ENCODE measurements at regions not wholly inside any gene's neighbourhood (a gene's known extent, or its start where the extent isn't known, plus 50 kb on each side); places are given as distances from the start of the nearest gene placed in this dataset.

DNA sequence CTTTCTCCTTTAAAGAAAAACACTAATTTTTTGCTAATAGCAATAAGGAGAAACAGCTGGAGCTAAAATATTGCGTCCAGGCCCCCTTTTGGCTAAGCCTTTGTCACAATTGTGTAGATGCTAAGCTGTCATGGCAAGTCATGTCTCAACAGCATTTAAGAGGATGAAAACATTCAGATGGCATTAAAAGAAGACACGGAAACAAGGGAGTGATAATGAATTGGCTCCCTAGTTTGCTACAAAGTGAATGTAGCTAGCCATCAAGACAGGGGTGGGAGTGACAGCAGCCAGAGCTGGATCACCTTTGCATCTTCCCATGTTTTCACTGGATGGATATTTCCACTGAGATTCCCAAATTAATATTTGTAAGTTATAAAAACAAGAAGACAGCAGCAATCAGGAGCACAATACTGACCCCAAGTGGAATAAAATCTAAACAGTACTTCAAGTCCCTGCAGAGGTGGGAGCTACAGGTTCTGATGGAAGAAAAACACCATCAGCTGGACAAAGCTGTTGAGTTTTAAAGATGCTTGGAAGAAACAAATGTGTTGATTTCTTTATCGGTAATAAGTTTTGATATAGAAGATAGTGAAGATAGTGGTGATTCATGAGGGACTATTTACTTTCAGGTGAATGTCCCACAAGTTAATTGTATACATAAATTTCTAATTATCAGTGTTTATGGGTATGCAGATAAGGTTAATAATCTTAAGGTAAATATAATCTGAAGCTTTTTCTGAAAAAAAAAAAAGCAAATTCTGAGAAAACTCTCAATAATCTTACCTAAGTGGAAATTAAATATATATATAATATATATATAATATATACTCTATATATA lies 129.4 kb downstream of the SLC16A9 start:
- no peaks in the 10 kb centered on the region for H3K36me3 ChIP-seq (ENCODE audit: control insufficient read depth in 3 of 3, insufficient read depth in 3 of 3, low read length in 3 of 3)
- H3K9me3 ChIP-seq (ENCODE audit: control insufficient read depth in 3 of 3, low read length in 3 of 3): no peaks in the 10 kb centered on the region
- H3K4me1 ChIP-seq (ENCODE audit: control insufficient read depth in 3 of 3, insufficient read depth in 3 of 3, low read length in 3 of 3): peaks cover 6 to 10% (median 7%) of the 10 kb centered on the region in 3 donors
- H3K27me3 ChIP-seq (ENCODE audit: control insufficient read depth in 3 of 3, insufficient read depth in 3 of 3, low read length in 3 of 3): no peaks in the 10 kb centered on the region
- H3K4me3 ChIP-seq (ENCODE audit: low read length in 3 of 3): no peak overlapping the region
- no peak overlapping the region for H3K27ac ChIP-seq (ENCODE audit: low read depth, low read length)
- no peak overlapping the region for H3K9ac ChIP-seq (ENCODE audit: low read depth in 1 of 3, low read length in 3 of 3)

DNA sequence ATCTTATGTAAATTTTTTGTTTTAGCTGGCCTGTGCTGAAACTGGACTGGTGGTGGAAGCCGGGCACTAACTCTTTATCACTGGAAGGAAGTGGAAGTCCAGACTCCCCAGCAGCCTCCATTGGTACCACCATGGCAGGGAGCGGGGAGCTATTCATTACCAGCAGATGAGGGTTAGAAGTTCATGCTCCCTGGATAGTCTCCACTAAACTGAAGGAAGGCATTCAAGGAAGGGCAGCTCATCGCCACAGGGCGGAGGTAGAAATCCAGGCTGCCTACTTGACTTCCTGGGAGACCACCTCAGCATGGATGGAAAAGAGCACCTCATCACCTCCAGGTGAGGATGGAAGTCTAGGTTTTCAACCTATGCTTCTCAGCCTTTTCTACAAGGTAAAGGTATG lies 130.9 kb downstream of the SLC16A9 start:
- H3K27ac ChIP-seq (ENCODE audit: low read depth, low read length): no peak overlapping the region
- H3K27me3 ChIP-seq (ENCODE audit: control insufficient read depth in 3 of 3, insufficient read depth in 3 of 3, low read length in 3 of 3): no peaks in the 10 kb centered on the region

DNA sequence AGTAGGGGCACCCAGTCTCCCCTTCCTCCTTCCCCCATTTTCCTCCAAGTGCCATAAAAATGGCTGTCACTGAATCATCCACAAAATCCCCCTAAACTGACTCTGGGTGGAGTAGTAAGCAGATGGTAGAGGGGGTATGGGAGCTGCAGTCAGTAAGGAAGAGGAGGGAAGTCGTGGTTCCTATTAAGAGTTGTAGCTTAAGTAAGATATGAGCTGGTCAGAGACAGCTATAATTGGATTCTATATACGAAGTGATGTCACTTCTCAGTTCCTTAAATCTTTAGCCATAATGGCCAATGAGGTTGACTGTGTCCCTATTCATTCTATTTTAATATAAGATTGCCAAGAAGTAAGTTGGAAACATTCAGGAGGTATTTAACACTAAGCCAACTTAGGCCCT lies 131.7 kb downstream of the SLC16A9 start:
- Histone ChIP-seq H3K9ac (ENCODE audit: low read depth in 1 of 3, low read length in 3 of 3) (no peak overlapping the region), H3K36me3 (ENCODE audit: control insufficient read depth in 3 of 3, insufficient read depth in 3 of 3, low read length in 3 of 3) (no peaks in the 10 kb centered on the region), H3K9me3 (ENCODE audit: control insufficient read depth in 3 of 3, low read length in 3 of 3) (no peaks in the 10 kb centered on the region), H3K4me1 (ENCODE audit: control insufficient read depth in 3 of 3, insufficient read depth in 3 of 3, low read length in 3 of 3) (peaks cover 6 to 10% (median 7%) of the 10 kb centered on the region in 3 donors), H3K27me3 (ENCODE audit: control insufficient read depth in 3 of 3, insufficient read depth in 3 of 3, low read length in 3 of 3) (no peaks in the 10 kb centered on the region), H3K4me3 (ENCODE audit: low read length in 3 of 3) (no peak overlapping the region), H3K27ac (ENCODE audit: low read depth, low read length) (no peak overlapping the region)

More for the DNA sequence above, 130.9 kb downstream of the SLC16A9 start:
- H3K4me3 ChIP-seq (ENCODE audit: low read length in 3 of 3): no peak overlapping the region
- no peaks in the 10 kb centered on the region for H3K36me3 ChIP-seq (ENCODE audit: control insufficient read depth in 3 of 3, insufficient read depth in 3 of 3, low read length in 3 of 3)
- peaks cover 6 to 10% (median 7%) of the 10 kb centered on the region in 3 donors for H3K4me1 ChIP-seq (ENCODE audit: control insufficient read depth in 3 of 3, insufficient read depth in 3 of 3, low read length in 3 of 3)
- no peaks in the 10 kb centered on the region for H3K9me3 ChIP-seq (ENCODE audit: control insufficient read depth in 3 of 3, low read length in 3 of 3)
- no peak overlapping the region for H3K9ac ChIP-seq (ENCODE audit: low read depth in 1 of 3, low read length in 3 of 3)

DNA sequence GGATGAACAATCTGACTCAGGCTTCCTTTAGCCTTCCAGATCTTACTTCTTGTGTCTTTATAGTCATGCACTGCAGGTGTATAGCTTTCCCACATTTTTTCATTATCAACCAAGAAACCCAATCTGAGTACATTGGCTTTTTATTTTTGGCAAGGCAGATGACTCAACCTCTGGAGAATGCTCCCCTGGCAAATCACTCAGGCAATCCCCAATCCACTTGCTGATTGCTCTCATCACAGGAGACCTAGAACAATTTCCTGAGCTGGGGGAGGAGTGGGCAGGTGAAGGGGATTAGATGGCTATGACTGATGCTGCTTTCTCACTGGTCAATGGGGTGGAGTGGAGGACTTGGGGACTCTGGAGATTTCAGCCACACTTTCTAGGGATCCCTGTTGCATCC lies 134.4 kb downstream of the SLC16A9 start:
- no peak overlapping the region for H3K9ac ChIP-seq (ENCODE audit: low read depth in 1 of 3, low read length in 3 of 3)
- H3K36me3 ChIP-seq (ENCODE audit: control insufficient read depth in 3 of 3, insufficient read depth in 3 of 3, low read length in 3 of 3): no peaks in the 10 kb centered on the region
- H3K27ac ChIP-seq (ENCODE audit: low read depth, low read length): no peak overlapping the region
- H3K4me1 ChIP-seq (ENCODE audit: control insufficient read depth in 3 of 3, insufficient read depth in 3 of 3, low read length in 3 of 3): peaks cover 6 to 10% (median 7%) of the 10 kb centered on the region in 3 donors
- no peak overlapping the region for H3K4me3 ChIP-seq (ENCODE audit: low read length in 3 of 3)
- no peaks in the 10 kb centered on the region for H3K27me3 ChIP-seq (ENCODE audit: control insufficient read depth in 3 of 3, insufficient read depth in 3 of 3, low read length in 3 of 3)
- no peaks in the 10 kb centered on the region for H3K9me3 ChIP-seq (ENCODE audit: control insufficient read depth in 3 of 3, low read length in 3 of 3)

DNA sequence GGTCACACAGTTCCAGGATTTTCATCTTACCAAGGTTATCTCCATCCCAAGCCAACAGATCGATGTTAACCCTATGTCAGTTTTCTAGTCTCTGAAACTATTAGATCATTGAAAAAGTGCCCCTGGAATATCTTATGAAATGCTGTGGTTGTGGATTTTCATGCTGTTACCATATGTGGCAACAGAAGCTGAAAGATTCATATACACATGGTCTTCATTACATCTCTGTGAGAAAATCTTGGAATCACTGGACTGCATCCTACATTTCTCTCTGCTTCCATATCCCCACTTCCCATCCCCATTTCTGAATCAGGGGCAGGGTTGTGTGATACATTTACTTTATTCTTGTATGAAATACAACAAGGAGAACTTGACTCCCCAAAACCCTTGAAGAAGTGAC lies 146.1 kb downstream of the SLC16A9 start:
- Histone ChIP-seq H3K9me3 (ENCODE audit: control insufficient read depth in 3 of 3, low read length in 3 of 3) (no peaks in the 10 kb centered on the region), H3K36me3 (ENCODE audit: control insufficient read depth in 3 of 3, insufficient read depth in 3 of 3, low read length in 3 of 3) (no peaks in the 10 kb centered on the region), H3K27ac (ENCODE audit: low read depth, low read length) (no peak overlapping the region), H3K4me1 (ENCODE audit: control insufficient read depth in 3 of 3, insufficient read depth in 3 of 3, low read length in 3 of 3) (no peaks in the 10 kb centered on the region), H3K4me3 (ENCODE audit: low read length in 3 of 3) (no peak overlapping the region), H3K9ac (ENCODE audit: low read depth in 1 of 3, low read length in 3 of 3) (no peak overlapping the region), H3K27me3 (ENCODE audit: control insufficient read depth in 3 of 3, insufficient read depth in 3 of 3, low read length in 3 of 3) (no peaks in the 10 kb centered on the region)

DNA sequence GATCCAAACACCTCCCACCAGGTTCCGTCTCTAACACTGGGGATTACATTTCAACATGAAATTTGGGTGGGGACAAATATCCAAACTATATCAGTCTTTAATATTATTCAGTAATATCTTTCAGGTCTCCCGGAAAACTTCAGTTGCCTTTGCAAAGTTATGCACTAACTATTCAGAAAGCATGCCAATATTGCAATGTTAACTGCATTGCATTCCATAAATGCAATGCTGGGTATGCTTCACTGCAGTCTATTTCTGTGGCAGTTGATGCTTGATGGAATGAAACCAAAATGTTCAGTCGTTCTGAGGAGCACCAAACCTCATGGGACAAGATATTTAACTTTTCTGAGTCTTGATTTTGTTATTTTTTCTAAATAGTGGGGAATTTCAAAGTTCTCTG lies 147.5 kb downstream of the SLC16A9 start:
- Histone ChIP-seq H3K4me3 (ENCODE audit: low read length in 3 of 3) (no peak overlapping the region), H3K27ac (ENCODE audit: low read depth, low read length) (no peak overlapping the region), H3K27me3 (ENCODE audit: control insufficient read depth in 3 of 3, insufficient read depth in 3 of 3, low read length in 3 of 3) (no peaks in the 10 kb centered on the region)

DNA sequence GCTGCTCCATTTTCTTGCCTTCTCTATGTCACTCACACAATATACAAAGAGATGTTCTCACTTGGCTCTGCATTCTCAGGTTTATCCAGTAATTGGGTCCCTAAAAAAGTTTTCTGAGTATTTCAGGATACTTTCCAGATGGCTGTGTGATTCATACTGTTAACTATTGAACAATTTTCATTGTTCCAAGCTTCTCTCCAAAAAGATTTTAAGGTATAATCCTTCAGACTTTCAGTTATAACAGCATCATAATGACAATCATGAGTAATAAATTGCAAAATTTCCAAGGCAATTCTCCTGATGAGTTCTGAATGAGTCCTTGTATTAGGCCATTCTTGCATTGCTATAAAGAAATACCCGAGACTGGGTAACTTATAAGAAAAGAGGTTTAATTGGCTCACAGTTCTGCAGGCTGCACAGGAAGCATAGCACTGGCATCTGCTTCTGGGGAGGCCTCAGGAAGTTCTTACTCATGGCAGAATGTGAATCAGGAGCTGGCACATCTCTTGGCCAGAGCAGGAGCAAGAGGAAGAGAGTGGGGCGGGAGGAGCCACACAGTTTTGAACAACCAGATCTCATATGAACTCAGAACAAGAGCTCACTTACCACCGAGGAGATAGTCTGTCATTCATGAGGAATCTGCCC lies 148.1 kb downstream of the SLC16A9 start:
- H3K9me3 ChIP-seq (ENCODE audit: control insufficient read depth in 3 of 3, low read length in 3 of 3): no peaks in the 10 kb centered on the region
- no peak overlapping the region for H3K9ac ChIP-seq (ENCODE audit: low read depth in 1 of 3, low read length in 3 of 3)
- no peaks in the 10 kb centered on the region for H3K4me1 ChIP-seq (ENCODE audit: control insufficient read depth in 3 of 3, insufficient read depth in 3 of 3, low read length in 3 of 3)
- H3K4me3 ChIP-seq (ENCODE audit: low read length in 3 of 3): no peak overlapping the region
- H3K36me3 ChIP-seq (ENCODE audit: control insufficient read depth in 3 of 3, insufficient read depth in 3 of 3, low read length in 3 of 3): no peaks in the 10 kb centered on the region
- H3K27ac ChIP-seq (ENCODE audit: low read depth, low read length): no peak overlapping the region
- no peaks in the 10 kb centered on the region for H3K27me3 ChIP-seq (ENCODE audit: control insufficient read depth in 3 of 3, insufficient read depth in 3 of 3, low read length in 3 of 3)

More for the DNA sequence above, 147.5 kb downstream of the SLC16A9 start:
- Histone ChIP-seq H3K36me3 (ENCODE audit: control insufficient read depth in 3 of 3, insufficient read depth in 3 of 3, low read length in 3 of 3) (no peaks in the 10 kb centered on the region), H3K9me3 (ENCODE audit: control insufficient read depth in 3 of 3, low read length in 3 of 3) (no peaks in the 10 kb centered on the region), H3K4me1 (ENCODE audit: control insufficient read depth in 3 of 3, insufficient read depth in 3 of 3, low read length in 3 of 3) (no peaks in the 10 kb centered on the region), H3K9ac (ENCODE audit: low read depth in 1 of 3, low read length in 3 of 3) (no peak overlapping the region)

GRCh38 chr10:59560990-59561389 lies 148.7 kb downstream of the SLC16A9 start:
- Histone ChIP-seq H3K9me3 (ENCODE audit: control insufficient read depth in 3 of 3, low read length in 3 of 3) (no peaks in the 10 kb centered on the region), H3K27me3 (ENCODE audit: control insufficient read depth in 3 of 3, insufficient read depth in 3 of 3, low read length in 3 of 3) (no peaks in the 10 kb centered on the region), H3K36me3 (ENCODE audit: control insufficient read depth in 3 of 3, insufficient read depth in 3 of 3, low read length in 3 of 3) (no peaks in the 10 kb centered on the region), H3K9ac (ENCODE audit: low read depth in 1 of 3, low read length in 3 of 3) (no peak overlapping the region), H3K4me3 (ENCODE audit: low read length in 3 of 3) (no peak overlapping the region), H3K4me1 (ENCODE audit: control insufficient read depth in 3 of 3, insufficient read depth in 3 of 3, low read length in 3 of 3) (no peaks in the 10 kb centered on the region), H3K27ac (ENCODE audit: low read depth, low read length) (no peak overlapping the region)

GRCh38 chr10:59560161-59560560 lies 149.5 kb downstream of the SLC16A9 start:
- Histone ChIP-seq H3K9ac (ENCODE audit: low read depth in 1 of 3, low read length in 3 of 3) (no peak overlapping the region), H3K27me3 (ENCODE audit: control insufficient read depth in 3 of 3, insufficient read depth in 3 of 3, low read length in 3 of 3) (no peaks in the 10 kb centered on the region), H3K36me3 (ENCODE audit: control insufficient read depth in 3 of 3, insufficient read depth in 3 of 3, low read length in 3 of 3) (no peaks in the 10 kb centered on the region), H3K4me3 (ENCODE audit: low read length in 3 of 3) (no peak overlapping the region), H3K9me3 (ENCODE audit: control insufficient read depth in 3 of 3, low read length in 3 of 3) (no peaks in the 10 kb centered on the region), H3K4me1 (ENCODE audit: control insufficient read depth in 3 of 3, insufficient read depth in 3 of 3, low read length in 3 of 3) (no peaks in the 10 kb centered on the region), H3K27ac (ENCODE audit: low read depth, low read length) (no peak overlapping the region)

DNA sequence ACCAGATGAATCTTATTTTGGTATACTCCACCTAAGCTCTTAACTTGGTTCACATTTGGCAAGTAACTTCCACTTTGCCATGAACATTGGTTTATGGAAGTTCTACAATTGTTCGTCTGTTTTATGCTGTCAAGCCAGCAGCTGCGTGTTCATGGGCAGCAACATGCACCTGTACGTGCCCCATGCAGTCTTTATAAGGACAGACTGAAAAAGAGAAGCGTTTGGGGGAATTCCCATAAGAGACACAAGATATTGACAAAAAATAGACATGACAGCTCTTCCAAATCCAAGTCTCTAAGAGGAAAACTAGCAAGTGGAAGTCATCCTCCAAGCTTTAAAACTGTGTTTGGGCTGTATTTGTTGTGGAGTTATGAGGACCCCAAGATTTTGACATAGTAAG lies 151.6 kb downstream of the SLC16A9 start:
- Histone ChIP-seq H3K36me3 (ENCODE audit: control insufficient read depth in 3 of 3, insufficient read depth in 3 of 3, low read length in 3 of 3) (no peaks in the 10 kb centered on the region), H3K27ac (ENCODE audit: low read depth, low read length) (no peak overlapping the region), H3K4me1 (ENCODE audit: control insufficient read depth in 3 of 3, insufficient read depth in 3 of 3, low read length in 3 of 3) (no peaks in the 10 kb centered on the region), H3K9me3 (ENCODE audit: control insufficient read depth in 3 of 3, low read length in 3 of 3) (no peaks in the 10 kb centered on the region), H3K4me3 (ENCODE audit: low read length in 3 of 3) (no peak overlapping the region), H3K27me3 (ENCODE audit: control insufficient read depth in 3 of 3, insufficient read depth in 3 of 3, low read length in 3 of 3) (no peaks in the 10 kb centered on the region), H3K9ac (ENCODE audit: low read depth in 1 of 3, low read length in 3 of 3) (no peak overlapping the region)
